ENCODE measurements at regions not wholly inside any gene's neighbourhood (a gene's known extent, or its start where the extent isn't known, plus 50 kb on each side); places are given as distances from the start of the nearest gene placed in this dataset.
"Not testable (repeated sequence)": the region's sequence is repeated elsewhere in the genome, so short reads cannot be mapped to it uniquely, and the experiment has no call there.

- no peak for DNase-seq (ENCODE audit: low read depth)
- no peak for TF ChIP-seq CTCF (IDR thresholded peaks at IDR 0.05; ENCODE audit: insufficient read depth, low read depth, low read length, missing control alignments)
- H3K4me3 ChIP-seq (ENCODE audit: low read length), result no peak overlapping the region
These were observed 398.2 kb upstream of the LCORL start for GRCh38 chr4:18419780-18420179.

GRCh38 chr4:18418195-18418898 is 396.8 kb upstream of the LCORL start:
- not testable (repeated sequence) for DNase-seq (ENCODE audit: low read depth); H3K4me3 ChIP-seq (ENCODE audit: low read length)

- not testable (repeated sequence) for H3K4me3 ChIP-seq (ENCODE audit: low read length); DNase-seq (ENCODE audit: low read depth)
These were observed 396.1 kb upstream of the LCORL start for GRCh38 chr4:18417651-18418050.

GRCh38 chr4:18406264-18406663 is 384.7 kb upstream of the LCORL start:
- DNase-seq (ENCODE audit: low read depth), result no peak
- H3K4me3 ChIP-seq (ENCODE audit: low read length), result no peak overlapping the region
- no peak for TF ChIP-seq CTCF (IDR thresholded peaks at IDR 0.05; ENCODE audit: insufficient read depth, low read depth, low read length, missing control alignments)

- no peak overlapping the region for H3K4me3 ChIP-seq (ENCODE audit: low read length)
- no peak for TF ChIP-seq CTCF (IDR thresholded peaks at IDR 0.05; ENCODE audit: insufficient read depth, low read depth, low read length, missing control alignments)
- no peak for DNase-seq (ENCODE audit: low read depth)
These were observed 383.5 kb upstream of the LCORL start for GRCh38 chr4:18405054-18405453.

- H3K4me3 ChIP-seq (ENCODE audit: low read length), result no peak overlapping the region
- no peak for DNase-seq (ENCODE audit: low read depth)
- TF ChIP-seq CTCF (IDR thresholded peaks at IDR 0.05; ENCODE audit: insufficient read depth, low read depth, low read length, missing control alignments), result no peak
These were observed 383.1 kb upstream of the LCORL start for GRCh38 chr4:18404642-18405041.

- DNase-seq (ENCODE audit: low read depth), result no peak
- TF ChIP-seq CTCF (IDR thresholded peaks at IDR 0.05; ENCODE audit: insufficient read depth, low read depth, low read length, missing control alignments), result no peak
- H3K4me3 ChIP-seq (ENCODE audit: low read length), result no peak overlapping the region
These were observed 381.8 kb upstream of the LCORL start for GRCh38 chr4:18403327-18403726.

GRCh38 chr4:18401868-18402267 is 380.3 kb upstream of the LCORL start:
- no peak for TF ChIP-seq CTCF (IDR thresholded peaks at IDR 0.05; ENCODE audit: insufficient read depth, low read depth, low read length, missing control alignments)
- no peak overlapping the region for H3K4me3 ChIP-seq (ENCODE audit: low read length)

More at GRCh38 chr4:18401868-18402267, 380.3 kb upstream of the LCORL start:
- DNase-seq (ENCODE audit: low read depth), result no peak
